Fibroblast of lung (primary cell): ENCODE measurements at regions not wholly inside any gene's neighbourhood (a gene's known extent, or its start where the extent isn't known, plus 50 kb on each side); places are given as distances from the start of the nearest gene placed in this dataset.

ENCODE experiments used
- EZH2 ChIP-seq: IDR thresholded peaks from 2 replicates; pipeline ENCODE4 v1.5.1; 2012; ENCODE audit warnings: low read length, control low read depth, mild to moderate bottlenecking; ENCODE audit errors: missing control alignments
- TF ChIP-seq, protein P1 (sequence below), 2 donors: IDR thresholded peaks in 1 of 2; conservative IDR thresholded peaks in 1 of 2; 1 replicate in 1 of 2; 2 replicates in 1 of 2; pipeline ENCODE4 v1.5.1; 2011 to 2012; ENCODE audit warnings: low read length in 2 of 2, control low read depth in 1 of 2, inconsistent platforms in 1 of 2, low read depth in 1 of 2, mild to moderate bottlenecking in 1 of 2

- TF ChIP-seq, protein P1, sequence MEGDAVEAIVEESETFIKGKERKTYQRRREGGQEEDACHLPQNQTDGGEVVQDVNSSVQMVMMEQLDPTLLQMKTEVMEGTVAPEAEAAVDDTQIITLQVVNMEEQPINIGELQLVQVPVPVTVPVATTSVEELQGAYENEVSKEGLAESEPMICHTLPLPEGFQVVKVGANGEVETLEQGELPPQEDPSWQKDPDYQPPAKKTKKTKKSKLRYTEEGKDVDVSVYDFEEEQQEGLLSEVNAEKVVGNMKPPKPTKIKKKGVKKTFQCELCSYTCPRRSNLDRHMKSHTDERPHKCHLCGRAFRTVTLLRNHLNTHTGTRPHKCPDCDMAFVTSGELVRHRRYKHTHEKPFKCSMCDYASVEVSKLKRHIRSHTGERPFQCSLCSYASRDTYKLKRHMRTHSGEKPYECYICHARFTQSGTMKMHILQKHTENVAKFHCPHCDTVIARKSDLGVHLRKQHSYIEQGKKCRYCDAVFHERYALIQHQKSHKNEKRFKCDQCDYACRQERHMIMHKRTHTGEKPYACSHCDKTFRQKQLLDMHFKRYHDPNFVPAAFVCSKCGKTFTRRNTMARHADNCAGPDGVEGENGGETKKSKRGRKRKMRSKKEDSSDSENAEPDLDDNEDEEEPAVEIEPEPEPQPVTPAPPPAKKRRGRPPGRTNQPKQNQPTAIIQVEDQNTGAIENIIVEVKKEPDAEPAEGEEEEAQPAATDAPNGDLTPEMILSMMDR (conservative IDR thresholded peaks at IDR 0.05 in 1 of 2, IDR thresholded peaks at IDR 0.05 in 1 of 2; ENCODE audit: low read depth in 1 of 2, low read length in 2 of 2), result no peak
- TF ChIP-seq EZH2, result no peak
Observed at GRCh38 chr5:17340819-17341218, 123.4 kb downstream of the BASP1 start.
